ENCODE measurements at regions not wholly inside any gene's neighbourhood (a gene's known extent, or its start where the extent isn't known, plus 50 kb on each side); places are given as distances from the start of the nearest gene placed in this dataset.

GRCh38 chr14:42710071-42710470 lies 1103.4 kb downstream of the LRFN5 start:
- no peaks in the 10 kb centered on the region for H3K27me3 Mint-ChIP-seq (ENCODE audit: low read depth, poor library complexity)
- H3K4me3 Mint-ChIP-seq, result no peak overlapping the region
- H3K4me1 Mint-ChIP-seq, result no peaks in the 10 kb centered on the region
- DNase-seq, result no peak
- no peak overlapping the region for H3K27ac Mint-ChIP-seq
- H3K9me3 Mint-ChIP-seq, result no peaks in the 10 kb centered on the region
- no peaks in the 10 kb centered on the region for H3K36me3 Mint-ChIP-seq (ENCODE audit: low read depth)
- no peak for TF ChIP-seq CTCF (IDR thresholded peaks at IDR 0.05)

- H3K4me3 Mint-ChIP-seq, result no peak overlapping the region
- H3K27me3 Mint-ChIP-seq (ENCODE audit: low read depth, poor library complexity), result no peaks in the 10 kb centered on the region
- no peaks in the 10 kb centered on the region for H3K9me3 Mint-ChIP-seq
- no peaks in the 10 kb centered on the region for H3K4me1 Mint-ChIP-seq
- DNase-seq, result no peak
- no peaks in the 10 kb centered on the region for H3K36me3 Mint-ChIP-seq (ENCODE audit: low read depth)
- no peak for TF ChIP-seq CTCF (IDR thresholded peaks at IDR 0.05)
- H3K27ac Mint-ChIP-seq, result no peak overlapping the region
Measured at GRCh38 chr14:42703501-42703900, 1096.8 kb downstream of the LRFN5 start.

- Mint-ChIP-seq H3K36me3 (ENCODE audit: low read depth) (no peaks in the 10 kb centered on the region), H3K4me1 (no peaks in the 10 kb centered on the region), H3K27me3 (ENCODE audit: low read depth, poor library complexity) (no peaks in the 10 kb centered on the region), H3K4me3 (no peak overlapping the region), H3K27ac (no peak overlapping the region), H3K9me3 (no peaks in the 10 kb centered on the region)
- no peak for TF ChIP-seq CTCF (IDR thresholded peaks at IDR 0.05)
- no peak for DNase-seq
Measured at GRCh38 chr14:42687421-42687820, 1080.7 kb downstream of the LRFN5 start.

- Mint-ChIP-seq H3K27me3 (ENCODE audit: low read depth, poor library complexity) (no peaks in the 10 kb centered on the region), H3K27ac (no peak overlapping the region), H3K9me3 (no peaks in the 10 kb centered on the region), H3K4me1 (no peaks in the 10 kb centered on the region), H3K36me3 (ENCODE audit: low read depth) (no peaks in the 10 kb centered on the region), H3K4me3 (no peak overlapping the region)
- no peak for DNase-seq
- no peak for TF ChIP-seq CTCF (IDR thresholded peaks at IDR 0.05)
Measured at GRCh38 chr14:42683707-42684106, 1077.0 kb downstream of the LRFN5 start.

GRCh38 chr14:42676636-42677035 lies 1070.0 kb downstream of the LRFN5 start:
- H3K9me3 Mint-ChIP-seq, result no peaks in the 10 kb centered on the region
- no peak for TF ChIP-seq CTCF (IDR thresholded peaks at IDR 0.05)
- H3K4me3 Mint-ChIP-seq, result no peak overlapping the region
- no peak for DNase-seq
- H3K4me1 Mint-ChIP-seq, result no peaks in the 10 kb centered on the region
- no peaks in the 10 kb centered on the region for H3K27me3 Mint-ChIP-seq (ENCODE audit: low read depth, poor library complexity)
- no peak overlapping the region for H3K27ac Mint-ChIP-seq
- no peaks in the 10 kb centered on the region for H3K36me3 Mint-ChIP-seq (ENCODE audit: low read depth)

- no peaks in the 10 kb centered on the region for H3K4me1 Mint-ChIP-seq
- no peak overlapping the region for H3K27ac Mint-ChIP-seq
- H3K36me3 Mint-ChIP-seq (ENCODE audit: low read depth), result no peaks in the 10 kb centered on the region
- no peak overlapping the region for H3K4me3 Mint-ChIP-seq
- no peak for DNase-seq
- no peaks in the 10 kb centered on the region for H3K27me3 Mint-ChIP-seq (ENCODE audit: low read depth, poor library complexity)
- H3K9me3 Mint-ChIP-seq, result no peaks in the 10 kb centered on the region
- no peak for TF ChIP-seq CTCF (IDR thresholded peaks at IDR 0.05)
Measured at GRCh38 chr14:42673963-42674362, 1067.3 kb downstream of the LRFN5 start.

All from nephron progenitor cell (in vitro differentiated cells).